Gastrocnemius medialis (tissue), 4 donors: ENCODE measurements at regions not wholly inside any gene's neighbourhood (a gene's known extent, or its start where the extent isn't known, plus 50 kb on each side); places are given as distances from the start of the nearest gene placed in this dataset.

ENCODE experiments used
- ATAC-seq, 2 donors: fragments of 150-250 bp; one replicate each; pipeline ENCODE4 v1.9.1; 2016
- DNase-seq, 2 donors: peaks; one replicate each; pipeline ENCODE4 v3.0.0-alpha.2; 2019
- H3K27ac ChIP-seq, 4 donors: fragments of 200-600 bp; sonication (generic); 1 replicate in 1 of 4; 2 replicates in 3 of 4; pipeline ENCODE4 v1.5.1; 2016 to 2018; ENCODE audit warnings: mild to moderate bottlenecking in 2 of 4, moderate library complexity in 1 of 4
- H3K27me3 ChIP-seq, 3 donors: fragments of 200-600 bp; sonication (generic) in 2 of 3; 1 replicate in 1 of 3; 2 replicates in 2 of 3; pipeline versions ENCODE4 v1.5.1 to v1.6.0; 2016 to 2019; ENCODE audit warnings: mild to moderate bottlenecking in 1 of 3, moderate library complexity in 1 of 3
- H3K36me3 ChIP-seq, 2 donors: fragments of 200-600 bp; sonication (generic) in 1 of 2; one replicate each; pipeline ENCODE4 v1.5.1; 2017 to 2018
- H3K4me1 ChIP-seq, 2 donors: fragments of 200-600 bp; sonication (generic) in 1 of 2; one replicate each; pipeline ENCODE4 v1.5.1; 2016 to 2017; ENCODE audit warnings: mild to moderate bottlenecking in 2 of 2
- H3K4me3 ChIP-seq, 4 donors: fragments of 200-600 bp; sonication (generic) in 3 of 4; 1 replicate in 1 of 4; 2 replicates in 3 of 4; pipeline ENCODE4 v1.5.1; 2016 to 2019; ENCODE audit warnings: mild to moderate bottlenecking in 2 of 4
- H3K9me3 ChIP-seq, 3 donors: fragments of 200-600 bp; sonication (generic) in 2 of 3; 1 replicate in 1 of 3; 2 replicates in 2 of 3; pipeline ENCODE4 v1.5.1; 2016 to 2019
- POLR2A ChIP-seq, 2 donors: fragments of 450-650 bp; IDR thresholded peaks; one replicate each; pipeline ENCODE4 v1.6.1; 2017; ENCODE audit warnings: antibody characterized with exemption in 2 of 2, mild to moderate bottlenecking in 2 of 2, moderate library complexity in 2 of 2
- in situ Hi-C, 4 donors: fragments of 200-750 bp; cut with MboI; loops; one replicate each; pipeline versions ENCODE4 v1.15.0 to v1.8.0; 2017; ENCODE audit warnings: low sequenced_read_pairs in 4 of 4
- intact Hi-C: fragments of 100-400 bp; cut with DNase I; formaldehyde crosslinking; loops from one replicate; pipeline ENCODE4 v1.15.1; 2023; ENCODE audit warnings: low total_unique reads
- TF ChIP-seq, protein P1 (sequence below), 5 experiments: fragments of 450-650 bp in 3 of 5; fragments of 200-600 bp in 2 of 5; sonication (generic) in 2 of 5; IDR thresholded peaks in 4 of 5; conservative IDR thresholded peaks in 1 of 5; 1 replicate in 4 of 5; 2 replicates in 1 of 5; pipeline ENCODE4 v1.5.1; 2016 to 2019; ENCODE audit warnings: antibody characterized with exemption in 5 of 5, mild to moderate bottlenecking in 3 of 5, moderate library complexity in 3 of 5

DNA sequence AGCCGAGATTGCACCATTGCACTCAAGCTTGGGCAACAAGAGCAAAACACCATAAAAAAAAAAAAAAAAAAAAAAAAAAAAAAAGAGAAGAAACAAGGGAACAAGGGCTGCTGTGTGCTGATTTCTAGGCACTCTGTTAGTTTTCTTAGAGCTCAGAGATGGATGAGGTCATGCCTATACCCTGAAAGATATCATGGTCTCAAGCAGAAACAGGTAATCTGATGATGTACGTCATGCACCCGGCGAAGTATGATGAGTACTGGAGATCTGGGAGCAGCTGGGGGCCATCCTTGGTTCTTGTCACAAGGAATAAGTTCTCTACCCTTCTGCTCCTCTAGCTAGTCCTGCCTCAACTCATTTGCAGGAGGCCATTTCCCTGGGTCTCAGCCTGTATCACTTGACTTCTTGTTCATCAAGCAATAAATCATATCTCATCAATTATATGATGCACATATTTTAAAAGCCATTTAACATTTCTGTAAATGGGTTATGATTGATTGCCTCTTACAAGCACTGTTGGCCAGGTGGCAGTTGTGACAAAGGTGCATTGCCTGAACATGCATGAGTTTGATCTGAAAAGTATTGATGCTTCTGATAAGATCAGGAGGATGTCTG, 517.2 kb downstream of the DHX35 start:
- DNase-seq, result no peak
- H3K4me3 ChIP-seq, result no peak overlapping the region
- in situ Hi-C loops, result no loop called here
- no peak overlapping the region for H3K27ac ChIP-seq
- no peaks in the 10 kb centered on the region for H3K27me3 ChIP-seq
- no peak for ATAC-seq
- intact Hi-C loops, result no loop called here
- no peaks in the 10 kb centered on the region for H3K36me3 ChIP-seq
- no peak for TF ChIP-seq POLR2A (IDR thresholded peaks at IDR 0.05)
- TF ChIP-seq, protein P1, sequence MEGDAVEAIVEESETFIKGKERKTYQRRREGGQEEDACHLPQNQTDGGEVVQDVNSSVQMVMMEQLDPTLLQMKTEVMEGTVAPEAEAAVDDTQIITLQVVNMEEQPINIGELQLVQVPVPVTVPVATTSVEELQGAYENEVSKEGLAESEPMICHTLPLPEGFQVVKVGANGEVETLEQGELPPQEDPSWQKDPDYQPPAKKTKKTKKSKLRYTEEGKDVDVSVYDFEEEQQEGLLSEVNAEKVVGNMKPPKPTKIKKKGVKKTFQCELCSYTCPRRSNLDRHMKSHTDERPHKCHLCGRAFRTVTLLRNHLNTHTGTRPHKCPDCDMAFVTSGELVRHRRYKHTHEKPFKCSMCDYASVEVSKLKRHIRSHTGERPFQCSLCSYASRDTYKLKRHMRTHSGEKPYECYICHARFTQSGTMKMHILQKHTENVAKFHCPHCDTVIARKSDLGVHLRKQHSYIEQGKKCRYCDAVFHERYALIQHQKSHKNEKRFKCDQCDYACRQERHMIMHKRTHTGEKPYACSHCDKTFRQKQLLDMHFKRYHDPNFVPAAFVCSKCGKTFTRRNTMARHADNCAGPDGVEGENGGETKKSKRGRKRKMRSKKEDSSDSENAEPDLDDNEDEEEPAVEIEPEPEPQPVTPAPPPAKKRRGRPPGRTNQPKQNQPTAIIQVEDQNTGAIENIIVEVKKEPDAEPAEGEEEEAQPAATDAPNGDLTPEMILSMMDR (IDR thresholded peaks at IDR 0.05 in 4 of 5, conservative IDR thresholded peaks at IDR 0.05 in 1 of 5), result no peak
- H3K4me1 ChIP-seq, result no peaks in the 10 kb centered on the region
- H3K9me3 ChIP-seq, result no peaks in the 10 kb centered on the region

DNA sequence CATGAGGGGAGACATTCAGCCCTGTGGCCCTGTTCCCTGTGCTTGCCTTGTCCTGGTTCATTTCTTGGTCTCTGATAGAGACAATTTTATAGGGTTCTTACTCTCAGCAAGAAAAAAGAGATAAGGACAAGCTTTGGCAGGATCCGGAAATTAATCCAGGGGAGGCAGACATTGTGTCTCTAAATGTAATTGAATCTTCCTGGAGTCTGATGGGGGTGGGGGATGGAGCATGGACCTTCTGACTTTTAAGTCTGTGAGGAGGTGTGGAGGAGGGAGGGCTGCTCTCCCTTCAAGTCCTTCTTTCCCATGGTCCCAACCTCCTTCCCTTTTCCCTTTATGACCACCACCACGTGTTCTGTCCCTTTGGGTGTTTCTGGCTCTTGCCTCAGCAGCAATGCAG, 512.7 kb downstream of the DHX35 start:
- ATAC-seq (no peak), DNase-seq (no peak)
- no peak overlapping the region for H3K4me3 ChIP-seq
- no peaks in the 10 kb centered on the region for H3K9me3 ChIP-seq
- intact Hi-C loops, result no loop called here
- H3K4me1 ChIP-seq, result no peaks in the 10 kb centered on the region
- in situ Hi-C loops, result no loop called here
- TF ChIP-seq, protein P1 (IDR thresholded peaks at IDR 0.05 in 4 of 5, conservative IDR thresholded peaks at IDR 0.05 in 1 of 5), result no peak
- TF ChIP-seq POLR2A (IDR thresholded peaks at IDR 0.05), result no peak
- H3K27ac ChIP-seq, result no peak overlapping the region
- no peaks in the 10 kb centered on the region for H3K36me3 ChIP-seq
- no peaks in the 10 kb centered on the region for H3K27me3 ChIP-seq

DNA sequence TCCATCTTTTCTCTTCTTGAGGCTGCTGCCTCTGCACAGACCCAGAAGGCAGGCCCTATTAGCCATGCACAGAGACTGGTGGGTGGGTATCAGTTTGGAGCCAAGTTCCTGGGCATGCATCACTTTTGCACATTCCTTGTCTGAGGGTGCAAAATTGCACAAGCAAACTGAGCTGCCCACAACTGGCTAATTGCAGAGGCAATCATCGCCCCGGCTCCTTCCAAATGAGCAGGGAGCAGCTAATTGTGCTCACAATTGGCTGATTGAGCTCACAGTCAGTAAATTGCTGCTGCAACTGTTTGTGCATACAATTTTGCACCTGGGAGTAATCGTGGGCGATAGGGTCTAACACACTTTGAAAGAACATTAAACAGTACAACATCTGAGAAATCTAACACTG, 511.4 kb downstream of the DHX35 start:
- no peaks in the 10 kb centered on the region for H3K9me3 ChIP-seq
- DNase-seq (no peak), ATAC-seq (no peak)
- H3K36me3 ChIP-seq, result no peaks in the 10 kb centered on the region
- H3K27ac ChIP-seq, result no peak overlapping the region
- intact Hi-C loops (no loop called here), in situ Hi-C loops (no loop called here)
- TF ChIP-seq, protein P1 (IDR thresholded peaks at IDR 0.05 in 4 of 5, conservative IDR thresholded peaks at IDR 0.05 in 1 of 5), result no peak
- no peak for TF ChIP-seq POLR2A (IDR thresholded peaks at IDR 0.05)
- no peak overlapping the region for H3K4me3 ChIP-seq
- no peaks in the 10 kb centered on the region for H3K4me1 ChIP-seq
- no peaks in the 10 kb centered on the region for H3K27me3 ChIP-seq

DNA sequence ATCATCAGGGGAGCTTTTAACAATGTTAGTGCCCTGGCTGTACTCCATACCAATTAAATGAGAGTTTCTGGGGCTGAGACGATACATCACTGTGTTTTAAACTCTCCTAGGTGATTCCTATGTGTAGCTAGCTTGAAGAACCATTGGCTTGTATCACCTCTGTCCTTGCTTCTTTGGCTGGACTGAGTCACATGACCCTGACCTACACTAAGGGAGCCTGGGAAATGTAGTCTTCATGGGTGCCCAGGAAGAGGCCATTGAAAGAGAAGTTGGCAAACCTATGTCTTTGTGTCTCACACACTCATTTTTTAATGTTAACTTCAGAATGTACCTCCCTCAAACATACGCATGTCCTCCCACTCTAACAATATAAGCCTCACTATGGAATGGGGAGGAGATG, 506.6 kb downstream of the DHX35 start:
- Histone ChIP-seq H3K4me1 (no peaks in the 10 kb centered on the region), H3K27me3 (no peaks in the 10 kb centered on the region), H3K4me3 (no peak overlapping the region), H3K9me3 (no peaks in the 10 kb centered on the region), H3K27ac (no peak overlapping the region), H3K36me3 (no peaks in the 10 kb centered on the region)
- in situ Hi-C loops (no loop called here), intact Hi-C loops (no loop called here)
- ATAC-seq, result no peak
- TF ChIP-seq, protein P1 (IDR thresholded peaks at IDR 0.05 in 4 of 5, conservative IDR thresholded peaks at IDR 0.05 in 1 of 5), result no peak
- no peak for TF ChIP-seq POLR2A (IDR thresholded peaks at IDR 0.05)
- no peak for DNase-seq

DNA sequence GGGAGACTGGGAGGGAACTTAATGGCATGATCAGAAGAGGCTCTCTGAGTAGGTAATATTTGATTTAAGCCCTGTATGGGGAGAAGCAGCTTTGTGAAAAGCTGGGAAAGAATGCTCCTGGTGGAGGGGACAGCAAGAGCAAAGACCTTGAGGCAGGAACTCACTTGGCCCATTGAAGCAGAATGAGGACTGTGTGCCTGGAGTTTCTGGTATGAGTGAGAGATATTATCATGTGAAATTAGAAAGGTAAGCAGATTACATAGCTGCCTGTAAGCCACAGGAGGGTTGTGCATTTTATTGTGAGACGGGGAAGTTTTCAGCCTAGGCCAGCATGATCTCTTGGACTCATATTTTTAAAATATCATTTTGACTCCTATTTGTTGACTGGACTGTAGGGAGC, 502.1 kb downstream of the DHX35 start:
- Histone ChIP-seq H3K27ac (no peak overlapping the region), H3K36me3 (no peaks in the 10 kb centered on the region), H3K4me1 (no peaks in the 10 kb centered on the region), H3K9me3 (no peaks in the 10 kb centered on the region), H3K4me3 (no peak overlapping the region), H3K27me3 (no peaks in the 10 kb centered on the region)
- ATAC-seq, result no peak
- TF ChIP-seq POLR2A (IDR thresholded peaks at IDR 0.05), result no peak
- TF ChIP-seq, protein P1 (IDR thresholded peaks at IDR 0.05 in 4 of 5, conservative IDR thresholded peaks at IDR 0.05 in 1 of 5), result no peak
- in situ Hi-C loops (no loop called here), intact Hi-C loops (no loop called here)
- no peak for DNase-seq
